NB4 (cell line): ENCODE measurements at regions not wholly inside any gene's neighbourhood (a gene's known extent, or its start where the extent isn't known, plus 50 kb on each side); places are given as distances from the start of the nearest gene placed in this dataset.
A peak's percentile ranks its signal among the peaks of the same experiment; 100 is the strongest.

Experiments used
- DNase-seq: peaks from one replicate; pipeline ENCODE4 v3.0.0; 2010; ENCODE audit warnings: low read depth
- H3K4me3 ChIP-seq: one replicate; pipeline ENCODE4 v1.5.1; 2011; ENCODE audit warnings: mild to moderate bottlenecking, low read depth, low read length, moderate library complexity
- MYC ChIP-seq: IDR thresholded peaks from 2 replicates; pipeline ENCODE4 v1.6.1; 2011; ENCODE audit warnings: low read depth, low read length
- POLR2A ChIP-seq: IDR thresholded peaks from 2 replicates; pipeline ENCODE4 v1.6.1; 2011; ENCODE audit warnings: mild to moderate bottlenecking; ENCODE audit not compliant: insufficient read length; ENCODE audit errors: extremely low read depth
- TF ChIP-seq, protein P1 (sequence below): IDR thresholded peaks from 2 replicates; pipeline ENCODE4 v1.6.1; 2011; ENCODE audit warnings: low read depth, low read length
- TF ChIP-seq, protein P2 (sequence below): IDR thresholded peaks from one replicate; pipeline ENCODE4 v1.5.1; 2012; ENCODE audit warnings: low read depth, low read length

DNA sequence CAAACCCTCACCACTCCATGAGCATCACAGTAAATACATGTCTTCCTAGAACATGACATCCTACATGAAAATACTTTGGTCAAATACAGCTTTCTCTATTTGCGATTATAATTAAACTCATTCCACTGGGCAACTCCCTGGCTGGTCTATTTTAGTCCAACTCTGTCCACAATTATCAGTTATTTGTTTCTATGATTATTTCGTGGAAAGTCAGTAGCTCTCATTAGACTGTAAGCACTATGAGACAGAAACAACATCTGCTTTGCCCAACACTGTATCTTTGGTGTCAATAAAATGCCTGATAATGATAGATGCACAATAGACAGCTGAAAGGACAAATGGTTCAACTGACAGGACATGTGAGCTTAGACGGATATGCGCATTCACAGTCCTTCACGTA lies 292.0 kb downstream of the KLF12 start:
- DNase-seq: no peak
- no peak overlapping the region for H3K4me3 ChIP-seq
- TF ChIP-seq MYC: no peak
- TF ChIP-seq POLR2A: no peak
- TF ChIP-seq, protein P1, sequence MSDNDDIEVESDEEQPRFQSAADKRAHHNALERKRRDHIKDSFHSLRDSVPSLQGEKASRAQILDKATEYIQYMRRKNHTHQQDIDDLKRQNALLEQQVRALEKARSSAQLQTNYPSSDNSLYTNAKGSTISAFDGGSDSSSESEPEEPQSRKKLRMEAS: no peak
- TF ChIP-seq, protein P2, sequence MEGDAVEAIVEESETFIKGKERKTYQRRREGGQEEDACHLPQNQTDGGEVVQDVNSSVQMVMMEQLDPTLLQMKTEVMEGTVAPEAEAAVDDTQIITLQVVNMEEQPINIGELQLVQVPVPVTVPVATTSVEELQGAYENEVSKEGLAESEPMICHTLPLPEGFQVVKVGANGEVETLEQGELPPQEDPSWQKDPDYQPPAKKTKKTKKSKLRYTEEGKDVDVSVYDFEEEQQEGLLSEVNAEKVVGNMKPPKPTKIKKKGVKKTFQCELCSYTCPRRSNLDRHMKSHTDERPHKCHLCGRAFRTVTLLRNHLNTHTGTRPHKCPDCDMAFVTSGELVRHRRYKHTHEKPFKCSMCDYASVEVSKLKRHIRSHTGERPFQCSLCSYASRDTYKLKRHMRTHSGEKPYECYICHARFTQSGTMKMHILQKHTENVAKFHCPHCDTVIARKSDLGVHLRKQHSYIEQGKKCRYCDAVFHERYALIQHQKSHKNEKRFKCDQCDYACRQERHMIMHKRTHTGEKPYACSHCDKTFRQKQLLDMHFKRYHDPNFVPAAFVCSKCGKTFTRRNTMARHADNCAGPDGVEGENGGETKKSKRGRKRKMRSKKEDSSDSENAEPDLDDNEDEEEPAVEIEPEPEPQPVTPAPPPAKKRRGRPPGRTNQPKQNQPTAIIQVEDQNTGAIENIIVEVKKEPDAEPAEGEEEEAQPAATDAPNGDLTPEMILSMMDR: no peak

DNA sequence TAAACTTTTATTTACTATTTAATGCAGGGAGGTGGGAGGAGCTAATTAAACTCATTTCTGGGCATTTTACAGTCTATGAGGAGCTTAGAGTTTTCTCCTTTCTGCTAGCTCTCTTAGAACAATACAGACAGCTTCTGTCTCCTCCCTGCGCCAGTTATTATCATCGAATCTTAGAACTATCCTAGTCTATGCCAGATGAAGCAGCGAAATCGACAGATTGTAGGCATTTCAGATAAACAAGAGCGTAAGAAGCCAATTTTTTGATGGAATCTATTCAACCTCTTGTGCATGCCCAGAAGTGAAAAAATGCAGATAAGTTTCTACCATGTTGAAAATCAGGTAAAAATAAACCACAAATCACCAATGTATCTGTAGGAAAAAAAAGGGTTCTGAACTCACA lies 297.1 kb downstream of the KLF12 start:
- no peak overlapping the region for H3K4me3 ChIP-seq
- TF ChIP-seq, protein P2: no peak
- no peak for TF ChIP-seq POLR2A
- no peak for TF ChIP-seq MYC
- TF ChIP-seq, protein P1: no peak
- DNase-seq: no peak

DNA sequence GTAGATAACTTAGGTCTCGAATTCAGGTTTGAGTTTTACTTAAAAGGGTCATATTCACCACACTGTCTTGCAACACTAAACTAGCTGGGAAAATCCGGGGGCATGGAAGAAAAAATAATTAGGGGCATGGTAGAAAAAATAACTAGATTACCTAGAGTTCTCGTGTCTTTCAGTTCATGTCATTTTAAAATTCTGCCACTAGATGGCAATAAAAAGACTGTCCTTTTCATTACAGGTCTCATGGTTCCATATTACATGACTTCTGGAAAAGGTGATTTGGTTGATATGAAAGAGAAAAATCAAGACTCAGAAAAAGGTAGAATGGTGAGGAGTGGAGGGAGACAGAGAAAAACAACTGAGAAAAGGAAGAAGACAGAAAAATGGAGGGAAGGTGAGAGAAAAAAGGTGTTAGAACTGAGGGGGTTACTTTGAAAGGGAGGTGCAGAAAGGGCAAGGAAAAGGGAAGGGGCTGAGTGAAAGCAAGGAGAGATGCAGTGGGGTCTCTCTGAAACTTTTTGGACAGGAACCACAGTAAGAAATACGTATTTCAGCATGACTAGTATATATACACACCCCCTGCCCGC lies 299.0 kb downstream of the KLF12 start:
- H3K4me3 ChIP-seq: no peak overlapping the region
- no peak for TF ChIP-seq MYC
- TF ChIP-seq, protein P2: peak; percentile 28
- DNase-seq: peak; percentile 40

DNA sequence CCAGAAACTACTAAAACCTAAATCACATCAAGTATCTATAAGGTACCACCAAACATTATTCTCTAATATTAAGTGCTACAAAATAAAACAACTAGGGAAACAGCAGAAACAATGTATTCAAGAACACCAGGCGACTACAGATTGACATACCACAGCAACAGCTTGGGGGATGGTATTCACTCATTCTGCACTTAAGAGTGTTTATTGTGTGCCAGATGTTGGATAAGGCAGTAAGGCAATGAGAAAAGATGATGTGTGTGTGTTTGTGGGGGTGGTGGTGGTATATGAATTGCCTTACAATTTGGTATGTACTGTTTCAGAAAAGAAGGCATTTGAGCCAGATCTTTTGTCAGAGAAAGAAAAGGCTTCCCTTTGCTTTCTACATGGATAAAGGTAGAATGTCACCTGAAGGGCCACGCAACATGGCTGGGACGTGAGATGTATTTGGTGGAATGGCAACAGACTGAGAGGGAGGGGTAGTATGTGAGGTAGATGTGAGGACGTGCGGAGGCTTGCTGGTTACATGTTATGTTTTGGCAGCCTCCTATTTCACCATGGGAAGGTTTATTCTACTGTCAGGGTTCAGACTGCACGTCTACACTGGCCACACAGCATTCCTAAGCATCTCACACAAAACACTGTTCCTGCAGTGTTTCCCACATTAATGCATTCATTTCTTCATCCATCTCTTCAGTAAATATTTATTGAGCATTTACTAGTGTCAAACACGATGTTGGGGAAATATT lies 300.7 kb downstream of the KLF12 start:
- no peak for TF ChIP-seq POLR2A
- no peak for DNase-seq
- H3K4me3 ChIP-seq: no peak overlapping the region

DNA sequence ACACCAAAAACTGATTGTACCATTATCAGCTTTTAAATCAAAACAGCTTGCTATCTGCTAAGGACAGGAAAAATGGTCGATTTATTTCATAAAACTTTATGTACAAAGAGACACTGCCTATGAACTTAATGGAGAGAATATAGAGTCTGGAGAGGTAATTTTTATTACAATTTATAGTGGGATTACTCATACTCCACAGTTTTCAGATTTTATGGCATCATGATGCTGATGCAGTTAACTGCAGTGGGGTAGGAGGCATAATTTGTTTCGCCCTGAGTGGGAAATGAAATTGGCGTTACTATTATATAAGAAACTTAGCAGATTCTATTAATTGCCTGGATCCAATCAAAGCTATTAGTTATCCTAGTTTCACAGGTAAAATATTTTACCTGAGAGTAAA lies 301.4 kb downstream of the KLF12 start:
- TF ChIP-seq MYC (no peak), POLR2A (no peak)
- TF ChIP-seq, protein P1: no peak
- TF ChIP-seq, protein P2: no peak
- H3K4me3 ChIP-seq: no peak overlapping the region
- no peak for DNase-seq

DNA sequence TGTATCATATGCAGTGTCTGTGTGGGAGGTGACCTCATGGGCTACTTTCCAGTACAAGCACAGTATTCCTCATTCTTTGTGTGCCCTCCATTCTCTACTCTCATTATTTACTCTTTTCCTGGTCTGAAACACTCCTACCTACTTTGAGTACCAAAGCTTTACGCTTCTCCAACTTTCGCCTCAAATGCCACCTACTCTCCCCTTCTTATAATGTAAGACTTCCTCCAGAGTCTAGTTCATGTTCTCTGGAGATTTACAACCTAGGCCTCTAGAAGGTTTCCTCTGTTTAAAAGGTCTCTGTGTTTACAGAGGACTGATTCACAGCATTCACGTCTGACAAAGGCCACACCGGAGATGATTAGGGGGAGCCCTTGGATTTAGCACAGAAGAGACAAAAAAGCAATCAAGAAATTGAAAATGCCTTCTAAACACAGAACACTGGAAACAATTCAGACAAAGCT lies 302.0 kb downstream of the KLF12 start:
- DNase-seq: no peak
- no peak overlapping the region for H3K4me3 ChIP-seq
- no peak for TF ChIP-seq POLR2A

DNA sequence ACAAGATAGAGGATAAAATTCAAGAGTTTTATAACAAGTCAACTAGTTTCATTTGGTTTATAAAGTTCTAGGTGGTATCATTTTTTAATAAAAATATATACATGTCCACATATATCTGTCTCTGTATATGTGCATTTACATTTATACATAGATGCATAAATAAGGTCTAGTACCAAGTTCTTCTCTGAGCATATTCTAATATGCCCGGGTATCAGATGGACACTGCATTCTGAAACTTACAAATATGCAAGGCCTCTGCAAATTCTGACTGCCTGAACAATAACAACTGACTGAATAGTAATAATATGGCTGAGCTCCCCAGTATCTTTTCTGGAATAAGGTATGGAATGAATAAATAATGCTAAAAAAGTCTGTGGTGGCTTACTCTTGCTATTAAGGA lies 304.8 kb downstream of the KLF12 start:
- no peak overlapping the region for H3K4me3 ChIP-seq
- TF ChIP-seq, protein P2: no peak
- no peak for TF ChIP-seq MYC
- no peak for DNase-seq
